ENCODE measurements at regions not wholly inside any gene's neighbourhood (a gene's known extent, or its start where the extent isn't known, plus 50 kb on each side); places are given as distances from the start of the nearest gene placed in this dataset.
"Not testable (repeated sequence)": the region's sequence is repeated elsewhere in the genome, so short reads cannot be mapped to it uniquely, and the experiment has no call there.

DNA sequence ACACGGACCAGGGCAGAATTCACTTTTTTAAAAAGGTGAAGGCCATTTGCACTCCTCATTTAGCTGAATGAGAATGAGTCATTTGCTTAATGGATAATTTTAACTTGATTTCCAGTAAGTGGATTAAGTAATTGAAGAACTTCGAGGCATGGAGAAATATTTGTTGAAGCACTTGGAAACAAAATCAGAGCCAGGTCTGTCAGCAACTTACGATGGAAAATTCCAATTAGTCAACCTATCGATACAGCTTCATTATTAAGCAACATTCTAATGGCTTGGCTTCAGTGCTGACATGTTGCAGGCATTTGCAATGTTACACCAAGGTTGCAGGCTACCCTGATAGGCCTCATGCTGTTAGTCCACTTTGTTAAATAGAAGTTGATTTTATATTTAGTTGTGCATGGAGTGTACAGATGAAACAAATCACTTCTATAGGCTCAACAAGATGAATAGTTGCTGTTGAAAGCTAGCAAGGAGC is 423.5 kb upstream of the SLC35B3 start:
- Mint-ChIP-seq H3K27me3 (ENCODE audit: insufficient read depth) (no peaks in the 10 kb centered on the region), H3K36me3 (ENCODE audit: low read depth) (no peaks in the 10 kb centered on the region), H3K27ac (no peak overlapping the region), H3K4me1 (ENCODE audit: low read depth) (no peaks in the 10 kb centered on the region), H3K9me3 (peaks cover 31% of the 10 kb centered on the region), H3K4me3 (no peak overlapping the region)
- TF ChIP-seq, protein P1, sequence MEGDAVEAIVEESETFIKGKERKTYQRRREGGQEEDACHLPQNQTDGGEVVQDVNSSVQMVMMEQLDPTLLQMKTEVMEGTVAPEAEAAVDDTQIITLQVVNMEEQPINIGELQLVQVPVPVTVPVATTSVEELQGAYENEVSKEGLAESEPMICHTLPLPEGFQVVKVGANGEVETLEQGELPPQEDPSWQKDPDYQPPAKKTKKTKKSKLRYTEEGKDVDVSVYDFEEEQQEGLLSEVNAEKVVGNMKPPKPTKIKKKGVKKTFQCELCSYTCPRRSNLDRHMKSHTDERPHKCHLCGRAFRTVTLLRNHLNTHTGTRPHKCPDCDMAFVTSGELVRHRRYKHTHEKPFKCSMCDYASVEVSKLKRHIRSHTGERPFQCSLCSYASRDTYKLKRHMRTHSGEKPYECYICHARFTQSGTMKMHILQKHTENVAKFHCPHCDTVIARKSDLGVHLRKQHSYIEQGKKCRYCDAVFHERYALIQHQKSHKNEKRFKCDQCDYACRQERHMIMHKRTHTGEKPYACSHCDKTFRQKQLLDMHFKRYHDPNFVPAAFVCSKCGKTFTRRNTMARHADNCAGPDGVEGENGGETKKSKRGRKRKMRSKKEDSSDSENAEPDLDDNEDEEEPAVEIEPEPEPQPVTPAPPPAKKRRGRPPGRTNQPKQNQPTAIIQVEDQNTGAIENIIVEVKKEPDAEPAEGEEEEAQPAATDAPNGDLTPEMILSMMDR (IDR thresholded peaks at IDR 0.05) = no peak
- no peak for DNase-seq

DNA sequence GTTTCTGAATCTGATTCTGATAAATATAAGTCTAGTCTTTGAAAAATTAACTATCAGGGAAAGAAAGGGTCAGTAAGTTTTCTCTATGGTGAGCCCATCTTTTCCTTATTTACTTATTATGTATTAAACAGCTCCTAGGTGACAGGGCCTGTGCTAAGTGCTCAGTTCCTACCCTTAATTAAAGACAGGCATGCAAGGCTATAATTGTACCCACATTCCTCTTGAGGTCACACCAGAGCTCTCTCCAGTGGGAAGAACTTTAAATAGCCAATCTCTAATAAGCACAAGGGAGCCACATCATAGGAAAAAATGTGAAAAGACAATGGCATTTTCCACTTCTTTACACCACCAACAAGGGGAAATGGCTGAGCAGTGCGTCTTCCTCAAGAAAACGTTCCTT is 421.8 kb upstream of the SLC35B3 start:
- Mint-ChIP-seq H3K4me1 (ENCODE audit: low read depth) (no peaks in the 10 kb centered on the region), H3K27me3 (ENCODE audit: insufficient read depth) (no peaks in the 10 kb centered on the region), H3K36me3 (ENCODE audit: low read depth) (no peaks in the 10 kb centered on the region), H3K9me3 (peaks cover 44% of the 10 kb centered on the region), H3K4me3 (no peak overlapping the region), H3K27ac (no peak overlapping the region)
- no peak for DNase-seq
- TF ChIP-seq, protein P1 (IDR thresholded peaks at IDR 0.05) = no peak

DNA sequence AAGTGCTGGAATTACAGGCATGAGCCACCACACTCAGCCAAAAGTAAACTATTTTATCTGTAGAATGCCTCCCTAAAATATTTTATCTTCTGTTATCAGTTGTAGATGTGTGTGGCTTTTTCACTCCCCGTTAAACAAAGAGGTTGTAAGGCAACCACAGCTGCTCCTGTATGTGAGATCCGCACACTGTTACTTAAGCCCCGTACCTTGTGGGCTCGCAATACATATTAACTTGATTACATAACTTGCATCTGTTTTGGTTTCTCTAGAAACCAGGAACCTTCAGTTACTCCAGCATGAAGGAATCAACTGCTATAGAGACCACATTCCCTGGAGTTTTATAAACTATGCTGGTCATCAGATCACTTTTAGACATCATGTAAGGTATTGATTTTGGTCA is 420.1 kb upstream of the SLC35B3 start:
- Mint-ChIP-seq H3K36me3 (ENCODE audit: low read depth) (no peaks in the 10 kb centered on the region), H3K4me3 (no peak overlapping the region), H3K4me1 (ENCODE audit: low read depth) (no peaks in the 10 kb centered on the region), H3K9me3 (peaks cover 44% of the 10 kb centered on the region), H3K27ac (no peak overlapping the region), H3K27me3 (ENCODE audit: insufficient read depth) (no peaks in the 10 kb centered on the region)
- no peak for DNase-seq
- TF ChIP-seq, protein P1 (IDR thresholded peaks at IDR 0.05) = no peak

DNA sequence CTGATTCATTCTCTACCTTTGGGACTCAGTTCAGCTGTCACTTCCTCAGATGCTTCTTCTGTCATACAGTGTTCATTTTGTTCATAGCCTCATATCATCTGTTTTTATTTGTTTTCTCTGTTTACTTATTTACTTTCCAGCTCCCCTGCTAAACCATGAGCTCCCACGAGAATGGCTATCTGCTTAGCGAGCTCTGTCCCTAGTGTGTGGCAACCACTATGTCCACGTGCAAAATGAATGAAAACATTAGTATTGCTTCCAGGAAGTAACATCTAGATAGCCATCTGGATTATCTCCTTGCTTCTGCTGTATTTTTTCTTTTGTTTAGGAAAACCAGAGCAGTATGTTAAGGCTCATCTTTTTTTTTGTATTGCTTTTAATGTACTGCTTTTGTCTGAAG is 417.0 kb upstream of the SLC35B3 start:
- no peaks in the 10 kb centered on the region for H3K36me3 Mint-ChIP-seq (ENCODE audit: low read depth)
- H3K27ac Mint-ChIP-seq = no peak overlapping the region
- DNase-seq = no peak
- H3K4me1 Mint-ChIP-seq (ENCODE audit: low read depth) = no peaks in the 10 kb centered on the region
- H3K27me3 Mint-ChIP-seq (ENCODE audit: insufficient read depth) = no peaks in the 10 kb centered on the region
- no peak overlapping the region for H3K4me3 Mint-ChIP-seq
- TF ChIP-seq, protein P1 (IDR thresholded peaks at IDR 0.05) = no peak
- H3K9me3 Mint-ChIP-seq = peaks cover 41% of the 10 kb centered on the region

DNA sequence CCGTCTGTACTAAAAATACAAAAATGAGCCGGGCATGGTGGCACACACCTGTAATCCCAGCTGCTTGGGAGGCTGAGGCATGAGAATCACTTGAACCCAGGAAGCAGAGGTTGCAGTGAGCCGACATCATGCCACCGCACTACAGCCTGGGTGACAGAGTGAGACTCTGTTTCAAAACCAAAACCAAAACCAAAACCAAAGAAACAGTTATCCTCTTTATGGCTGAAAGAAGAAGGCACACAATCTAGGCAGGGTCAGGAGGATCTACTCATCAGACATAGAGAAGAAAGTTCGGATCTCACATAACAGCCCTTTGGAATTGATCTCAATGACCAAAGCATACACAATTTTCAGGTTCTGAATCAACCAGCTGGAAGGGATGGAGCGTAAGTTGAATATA is 411.3 kb upstream of the SLC35B3 start:
- DNase-seq; H3K27me3 Mint-ChIP-seq (ENCODE audit: insufficient read depth); H3K27ac Mint-ChIP-seq; H3K4me1 Mint-ChIP-seq (ENCODE audit: low read depth); H3K36me3 Mint-ChIP-seq (ENCODE audit: low read depth): not testable (repeated sequence)
- Mint-ChIP-seq H3K9me3 (peaks cover 20% of the 10 kb centered on the region), H3K4me3 (peak overlapping the region; percentile 56; the same call in 1 of the 2 replicates)

DNA sequence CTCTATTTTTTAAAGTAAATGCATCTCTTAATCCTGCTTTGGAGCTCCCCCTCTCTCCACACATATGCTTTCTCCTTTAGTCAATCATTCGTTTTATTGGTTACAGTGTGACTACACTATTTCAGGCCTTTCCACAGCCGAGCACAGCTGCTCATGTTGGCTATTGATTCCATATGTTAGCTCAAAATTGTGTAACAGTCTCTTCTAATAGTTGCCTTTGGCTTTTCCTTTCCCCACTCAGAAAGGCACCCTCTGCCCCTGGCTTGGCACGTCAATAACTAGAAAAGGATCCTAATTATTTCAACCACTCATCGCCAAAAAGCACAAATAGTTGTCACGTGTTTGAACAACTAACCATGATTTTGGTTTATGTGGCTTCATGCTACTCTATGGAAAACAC is 410.3 kb upstream of the SLC35B3 start:
- TF ChIP-seq, protein P1 (IDR thresholded peaks at IDR 0.05) = no peak
- no peak overlapping the region for H3K4me3 Mint-ChIP-seq
- no peaks in the 10 kb centered on the region for H3K36me3 Mint-ChIP-seq (ENCODE audit: low read depth)
- no peak for DNase-seq
- H3K27me3 Mint-ChIP-seq (ENCODE audit: insufficient read depth) = no peaks in the 10 kb centered on the region
- peaks cover 19% of the 10 kb centered on the region for H3K9me3 Mint-ChIP-seq
- no peaks in the 10 kb centered on the region for H3K4me1 Mint-ChIP-seq (ENCODE audit: low read depth)
- no peak overlapping the region for H3K27ac Mint-ChIP-seq

Measured in HFFc6 (cell line).